ENCODE measurements at regions not wholly inside any gene's neighbourhood (a gene's known extent, or its start where the extent isn't known, plus 50 kb on each side); places are given as distances from the start of the nearest gene placed in this dataset.
"Not testable (repeated sequence)": the region's sequence is repeated elsewhere in the genome, so short reads cannot be mapped to it uniquely, and the experiment has no call there.

- TF ChIP-seq, protein P1, sequence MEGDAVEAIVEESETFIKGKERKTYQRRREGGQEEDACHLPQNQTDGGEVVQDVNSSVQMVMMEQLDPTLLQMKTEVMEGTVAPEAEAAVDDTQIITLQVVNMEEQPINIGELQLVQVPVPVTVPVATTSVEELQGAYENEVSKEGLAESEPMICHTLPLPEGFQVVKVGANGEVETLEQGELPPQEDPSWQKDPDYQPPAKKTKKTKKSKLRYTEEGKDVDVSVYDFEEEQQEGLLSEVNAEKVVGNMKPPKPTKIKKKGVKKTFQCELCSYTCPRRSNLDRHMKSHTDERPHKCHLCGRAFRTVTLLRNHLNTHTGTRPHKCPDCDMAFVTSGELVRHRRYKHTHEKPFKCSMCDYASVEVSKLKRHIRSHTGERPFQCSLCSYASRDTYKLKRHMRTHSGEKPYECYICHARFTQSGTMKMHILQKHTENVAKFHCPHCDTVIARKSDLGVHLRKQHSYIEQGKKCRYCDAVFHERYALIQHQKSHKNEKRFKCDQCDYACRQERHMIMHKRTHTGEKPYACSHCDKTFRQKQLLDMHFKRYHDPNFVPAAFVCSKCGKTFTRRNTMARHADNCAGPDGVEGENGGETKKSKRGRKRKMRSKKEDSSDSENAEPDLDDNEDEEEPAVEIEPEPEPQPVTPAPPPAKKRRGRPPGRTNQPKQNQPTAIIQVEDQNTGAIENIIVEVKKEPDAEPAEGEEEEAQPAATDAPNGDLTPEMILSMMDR (IDR thresholded peaks at IDR 0.05): not testable (repeated sequence)
- not testable (repeated sequence) for TF ChIP-seq EP300 (IDR thresholded peaks at IDR 0.05); POLR2A (IDR thresholded peaks at IDR 0.05; ENCODE audit: low read depth)
Measured at GRCh38 chr13:55178582-55178981, 1962.1 kb upstream of the PRR20A start.

Measured in esophagus muscularis mucosa (tissue), 4 donors.